RWPE1 (cell line): ENCODE measurements at regions not wholly inside any gene's neighbourhood (a gene's known extent, or its start where the extent isn't known, plus 50 kb on each side); places are given as distances from the start of the nearest gene placed in this dataset.
"Not testable (repeated sequence)": the region's sequence is repeated elsewhere in the genome, so short reads cannot be mapped to it uniquely, and the experiment has no call there.

Experiments used
- CTCF ChIA-PET: fragments of 350-600 bp; sonication (Branson Sonifier 250); formaldehyde crosslinking; extraction: SDS; loops from one replicate; lab custom pipeline; 2021; lab: Yijun Ruan, JAX
- POLR2A ChIA-PET: fragments of 400-600 bp; formaldehyde crosslinking; extraction: SDS; loops from one replicate; lab custom pipeline; 2020; ENCODE audit warnings: antibody characterized with exemption; ENCODE audit not compliant: low non-redundant PET; lab: Yijun Ruan, JAX
- DNase-seq: peaks from one replicate; pipeline ENCODE4 v3.0.0; 2012; ENCODE audit warnings: low spot score
- H3K27ac ChIP-seq: fragments of 450-650 bp; 2 replicates; pipeline ENCODE4 v1.5.1; 2017
- CTCF ChIP-seq: fragments of 450-650 bp; conservative IDR thresholded peaks from 2 replicates; pipeline ENCODE4 v1.5.1; 2017; ENCODE audit warnings: low read depth, mild to moderate bottlenecking

GRCh38 chr5:57429513-57430120 lies 53.0 kb downstream of the ACTBL2 start:
- ChIA-PET POLR2A (interaction anchor here (0.6 kb wide), 1 partner anchor 458 kb away, joined by 3 read pairs; no protein-coding TSS in a partner anchor), CTCF (no interaction called here)
- DNase-seq = no peak
- no peak overlapping the region for H3K27ac ChIP-seq
- TF ChIP-seq CTCF = no peak

DNA sequence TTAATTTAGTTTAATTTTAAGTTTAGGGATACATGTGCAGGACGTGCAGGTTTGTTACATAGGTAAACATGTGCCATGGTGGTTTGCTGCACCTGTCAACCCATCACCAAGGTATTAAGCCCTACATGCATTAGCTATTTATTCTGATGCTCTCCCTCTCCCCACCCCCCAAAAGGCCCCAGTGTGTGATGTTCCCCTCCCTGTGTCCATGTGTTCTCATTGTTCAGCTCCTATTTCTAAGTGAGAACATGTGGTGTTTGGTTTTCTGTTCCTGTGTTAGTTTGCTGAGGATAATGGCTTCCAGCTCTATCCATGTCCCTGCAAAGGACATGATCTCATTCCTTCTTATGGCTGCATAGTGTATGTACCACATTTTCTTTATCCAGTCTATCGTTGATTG lies 53.6 kb downstream of the ACTBL2 start:
- H3K27ac ChIP-seq, POLR2A ChIA-PET, DNase-seq: not testable (repeated sequence)
- CTCF ChIA-PET = interaction anchor here (0.7 kb wide), 1 partner anchor 130 kb away, joined by 3 read pairs; no protein-coding TSS in a partner anchor

DNA sequence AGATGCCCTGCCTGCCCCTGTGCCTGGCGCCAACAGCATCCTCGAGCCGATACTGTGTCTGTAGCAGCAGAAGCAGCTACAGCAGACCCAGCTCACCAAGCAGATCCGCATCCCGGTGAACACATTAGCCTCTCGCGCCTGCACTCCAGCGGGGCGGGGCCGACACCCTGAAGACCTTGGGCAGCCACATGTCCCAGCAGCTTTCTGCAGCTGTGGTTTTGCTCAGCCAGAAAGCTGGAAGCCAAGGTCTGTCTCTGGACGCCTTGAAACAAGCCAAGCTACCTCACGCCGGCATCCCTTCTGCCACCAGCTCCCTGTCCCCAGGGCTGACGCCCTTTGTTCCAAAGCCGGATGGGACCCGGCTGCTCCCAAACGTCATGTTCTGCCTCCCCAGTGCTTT lies 59.6 kb downstream of the ACTBL2 start:
- POLR2A ChIA-PET = no interaction called here
- CTCF ChIA-PET = no interaction called here
- TF ChIP-seq CTCF = no peak
- DNase-seq = no peak
- H3K27ac ChIP-seq = no peak overlapping the region

- POLR2A ChIA-PET = no interaction called here
- DNase-seq = no peak
- no peak overlapping the region for H3K27ac ChIP-seq
- no peak for TF ChIP-seq CTCF
- CTCF ChIA-PET = interaction anchor here (0.6 to 1.1 kb wide), 2 partner anchors 124 to 1964 kb away, joined by 3 to 5 read pairs; no protein-coding TSS in a partner anchor
Observed at GRCh38 chr5:57422341-57422740, 60.3 kb downstream of the ACTBL2 start.

GRCh38 chr5:57420801-57421200 lies 61.8 kb downstream of the ACTBL2 start:
- POLR2A ChIA-PET = no interaction called here
- CTCF ChIA-PET = interaction anchor here (0.8 kb wide), 1 partner anchor 15 kb away, joined by 3 read pairs; no protein-coding TSS in a partner anchor
- DNase-seq = no peak
- no peak overlapping the region for H3K27ac ChIP-seq
- TF ChIP-seq CTCF = no peak

GRCh38 chr5:57417971-57418370 lies 64.6 kb downstream of the ACTBL2 start:
- CTCF ChIA-PET = interaction anchor here (0.6 to 0.7 kb wide), 2 partner anchors 35 to 357 kb away, joined by 3 read pairs; no protein-coding TSS in a partner anchor
- no peak for DNase-seq
- no peak for TF ChIP-seq CTCF
- POLR2A ChIA-PET = no interaction called here
- H3K27ac ChIP-seq = no peak overlapping the region

DNA sequence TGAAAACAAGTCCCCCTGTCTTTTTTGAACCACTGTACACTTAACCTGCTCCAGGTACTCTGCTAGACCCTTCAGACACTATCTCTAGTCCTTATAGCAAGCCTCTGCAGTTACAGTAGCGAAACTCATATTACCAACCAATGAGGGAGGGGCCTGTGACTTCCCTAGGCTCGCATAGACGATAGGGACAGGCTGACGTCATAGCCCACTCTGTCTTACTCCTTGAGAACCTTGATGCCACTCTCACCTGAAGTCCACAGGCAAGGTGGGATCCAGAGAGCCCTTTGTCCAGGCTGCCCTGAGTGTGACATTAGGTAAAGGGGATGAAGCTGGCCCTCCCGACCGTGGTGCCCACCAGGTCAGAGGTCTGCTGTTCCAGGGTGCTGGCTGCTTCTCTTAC lies 65.3 kb downstream of the ACTBL2 start:
- ChIA-PET POLR2A (no interaction called here), CTCF (interaction anchor here (0.6 to 0.7 kb wide), 2 partner anchors 34 to 357 kb away, joined by 3 read pairs; no protein-coding TSS in a partner anchor)
- H3K27ac ChIP-seq = no peak overlapping the region
- TF ChIP-seq CTCF = no peak
- DNase-seq = no peak
